GM12878 (cell line): ENCODE measurements at regions not wholly inside any gene's neighbourhood (a gene's known extent, or its start where the extent isn't known, plus 50 kb on each side); places are given as distances from the start of the nearest gene placed in this dataset.

Source experiments
- CTCF ChIP-seq, 3 experiments: IDR thresholded peaks in 2 of 3; conservative IDR thresholded peaks in 1 of 3; 2 replicates each; pipeline ENCODE4 v1.5.1; 2011; ENCODE audit warnings: low read depth in 3 of 3, low read length in 3 of 3, mild to moderate bottlenecking in 3 of 3, control low read depth in 2 of 3, moderate library complexity in 2 of 3, inconsistent platforms in 1 of 3, mixed read lengths in 1 of 3; ENCODE audit not compliant: control insufficient read depth in 2 of 3, insufficient read depth in 1 of 3; ENCODE audit errors: extremely low read depth in 1 of 3
- RBBP5 ChIP-seq: fragments of 200-600 bp; sonication (generic); conservative IDR thresholded peaks from 2 replicates; pipeline ENCODE4 v1.6.1; 2016
- YY1 ChIP-seq: IDR thresholded peaks from 2 replicates; pipeline ENCODE4 v1.6.1; 2011; ENCODE audit warnings: low read depth, mild to moderate bottlenecking, low read length
- ZNF384 ChIP-seq: IDR thresholded peaks from 2 replicates; pipeline ENCODE4 v1.6.1; 2012; ENCODE audit warnings: low read depth, mild to moderate bottlenecking, low read length, improper control_type of control experiment, borderline replicate concordance

DNA sequence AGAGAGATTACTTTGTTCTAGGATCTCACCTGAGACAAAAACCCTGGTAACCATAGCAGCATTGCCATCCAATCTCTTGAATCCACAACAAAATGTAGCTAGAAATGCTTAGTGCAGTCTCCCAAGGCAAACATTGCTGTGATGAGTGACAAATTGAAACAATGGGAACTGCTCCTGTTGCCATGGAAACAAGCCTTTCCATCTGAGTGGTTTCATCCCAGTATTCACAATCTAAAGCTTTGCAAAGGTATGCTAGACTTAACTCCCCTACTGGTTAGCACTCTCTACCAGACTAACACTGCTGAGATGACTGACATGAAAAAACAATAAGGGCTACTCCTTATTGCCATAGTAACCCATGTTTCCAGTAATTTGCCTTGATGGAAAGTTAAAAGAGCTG, 172.6 kb upstream of the CNTN3 start:
- TF ChIP-seq RBBP5 (no peak), CTCF (IDR thresholded peaks at IDR 0.05 in 2 of 3, conservative IDR thresholded peaks at IDR 0.05 in 1 of 3; ENCODE audit: control insufficient read depth in 2 of 3, extremely low read depth in 1 of 3, insufficient read depth in 1 of 3, low read depth in 3 of 3, low read length in 3 of 3) (no peak), YY1 (no peak), ZNF384 (no peak)
